Upper lobe of right lung (tissue), 1 donor: ENCODE measurements at regions not wholly inside any gene's neighbourhood (a gene's known extent, or its start where the extent isn't known, plus 50 kb on each side); places are given as distances from the start of the nearest gene placed in this dataset.
A peak's percentile ranks its signal among the peaks of the same experiment; 100 is the strongest.
"Not testable (repeated sequence)": the region's sequence is repeated elsewhere in the genome, so short reads cannot be mapped to it uniquely, and the experiment has no call there.

Source experiments
- ATAC-seq: fragments of 200-7000 bp; cut with Tn5 transposase; one replicate; pipeline ENCODE4 v1.9.1; 2020; ENCODE audit warnings: mild to moderate bottlenecking, moderate library complexity
- DNase-seq: peaks from one replicate; pipeline ENCODE4 v3.0.0-alpha.2; 2020
- H3K27ac ChIP-seq: fragments of 200-600 bp; one replicate; pipeline ENCODE4 v1.8.0; 2022
- H3K27me3 ChIP-seq: fragments of 200-600 bp; one replicate; pipeline ENCODE4 v1.8.0; 2022; ENCODE audit warnings: mild to moderate bottlenecking
- H3K36me3 ChIP-seq: fragments of 200-600 bp; one replicate; pipeline ENCODE4 v1.8.0; 2022
- H3K4me1 ChIP-seq: fragments of 200-600 bp; one replicate; pipeline ENCODE4 v1.8.0; 2022
- H3K4me3 ChIP-seq: fragments of 200-600 bp; one replicate; pipeline ENCODE4 v1.8.0; 2022; ENCODE audit warnings: mild to moderate bottlenecking
- H3K9me3 ChIP-seq: fragments of 200-600 bp; one replicate; pipeline ENCODE4 v1.8.0; 2022
- intact Hi-C: fragments of 100-400 bp; cut with DNase I; formaldehyde crosslinking; loops from one replicate; pipeline ENCODE4 v1.11.0; 2022
- TF ChIP-seq, protein P1 (sequence below): fragments of 200-600 bp; IDR thresholded peaks from one replicate; pipeline ENCODE4 v1.8.0; 2022; ENCODE audit warnings: antibody characterized with exemption
- donor health status: DM: no; HTN: yes; CAD: no; lungs with severe emphysema.

DNA sequence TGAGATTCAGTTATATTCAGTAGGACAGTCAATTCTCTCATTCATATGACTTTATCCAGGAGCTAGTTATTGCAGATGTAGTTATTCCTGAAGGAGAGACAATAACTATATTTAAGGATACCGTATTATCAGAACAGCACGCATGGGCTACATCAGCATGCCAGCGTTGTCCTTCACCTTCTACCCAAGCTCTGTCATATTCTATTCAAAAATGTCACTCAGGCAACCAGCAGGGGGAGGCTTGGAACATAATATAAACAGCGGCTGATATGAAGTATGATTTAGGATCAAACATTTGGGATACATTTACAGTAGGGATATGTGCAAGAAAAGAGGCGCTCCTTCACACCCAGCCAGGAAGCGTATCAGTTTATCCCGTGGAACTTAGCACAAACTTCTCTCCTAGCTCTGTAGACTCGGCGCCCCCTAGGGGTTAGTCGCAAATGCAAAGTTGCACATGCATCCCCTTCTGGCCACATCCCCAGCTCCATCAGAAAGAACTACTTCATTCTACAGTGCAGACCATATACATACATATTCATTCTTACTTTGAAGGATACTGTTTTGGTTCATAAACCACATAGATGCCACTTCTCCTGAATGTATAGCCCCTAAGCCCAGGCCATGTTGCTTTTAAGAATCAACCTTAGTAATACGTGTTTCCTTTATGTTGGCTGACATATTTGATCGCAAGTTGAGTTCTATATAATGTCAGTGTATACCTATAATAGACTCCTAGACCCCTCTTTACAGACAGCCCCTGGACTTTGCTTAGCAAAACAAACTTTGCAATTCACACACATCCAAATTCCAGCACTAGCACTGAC lies 759.4 kb downstream of the ADCYAP1 start:
- intact Hi-C loops = no loop called here
- no peaks in the 10 kb centered on the region for H3K4me1 ChIP-seq
- ATAC-seq (peak; percentile 91), DNase-seq (peak; percentile 85)
- TF ChIP-seq, protein P1, sequence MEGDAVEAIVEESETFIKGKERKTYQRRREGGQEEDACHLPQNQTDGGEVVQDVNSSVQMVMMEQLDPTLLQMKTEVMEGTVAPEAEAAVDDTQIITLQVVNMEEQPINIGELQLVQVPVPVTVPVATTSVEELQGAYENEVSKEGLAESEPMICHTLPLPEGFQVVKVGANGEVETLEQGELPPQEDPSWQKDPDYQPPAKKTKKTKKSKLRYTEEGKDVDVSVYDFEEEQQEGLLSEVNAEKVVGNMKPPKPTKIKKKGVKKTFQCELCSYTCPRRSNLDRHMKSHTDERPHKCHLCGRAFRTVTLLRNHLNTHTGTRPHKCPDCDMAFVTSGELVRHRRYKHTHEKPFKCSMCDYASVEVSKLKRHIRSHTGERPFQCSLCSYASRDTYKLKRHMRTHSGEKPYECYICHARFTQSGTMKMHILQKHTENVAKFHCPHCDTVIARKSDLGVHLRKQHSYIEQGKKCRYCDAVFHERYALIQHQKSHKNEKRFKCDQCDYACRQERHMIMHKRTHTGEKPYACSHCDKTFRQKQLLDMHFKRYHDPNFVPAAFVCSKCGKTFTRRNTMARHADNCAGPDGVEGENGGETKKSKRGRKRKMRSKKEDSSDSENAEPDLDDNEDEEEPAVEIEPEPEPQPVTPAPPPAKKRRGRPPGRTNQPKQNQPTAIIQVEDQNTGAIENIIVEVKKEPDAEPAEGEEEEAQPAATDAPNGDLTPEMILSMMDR = peak; percentile 73
- H3K4me3 ChIP-seq = no peak overlapping the region
- H3K36me3 ChIP-seq = no peaks in the 10 kb centered on the region
- H3K9me3 ChIP-seq = no peaks in the 10 kb centered on the region
- no peaks in the 10 kb centered on the region for H3K27me3 ChIP-seq
- H3K27ac ChIP-seq = no peak overlapping the region

GRCh38 chr18:1665079-1665478 lies 760.4 kb downstream of the ADCYAP1 start:
- ATAC-seq (no peak), DNase-seq (no peak)
- Histone ChIP-seq H3K4me1 (no peaks in the 10 kb centered on the region), H3K36me3 (no peaks in the 10 kb centered on the region), H3K9me3 (no peaks in the 10 kb centered on the region), H3K4me3 (no peak overlapping the region), H3K27ac (no peak overlapping the region), H3K27me3 (no peaks in the 10 kb centered on the region)
- TF ChIP-seq, protein P1 = no peak
- intact Hi-C loops = no loop called here

- intact Hi-C loops = no loop called here
- H3K4me3 ChIP-seq = no peak overlapping the region
- no peaks in the 10 kb centered on the region for H3K36me3 ChIP-seq
- H3K27me3 ChIP-seq = no peaks in the 10 kb centered on the region
- peaks cover 6% of the 10 kb centered on the region for H3K9me3 ChIP-seq
- DNase-seq (no peak), ATAC-seq (no peak)
- no peaks in the 10 kb centered on the region for H3K4me1 ChIP-seq
- TF ChIP-seq, protein P1 = no peak
- no peak overlapping the region for H3K27ac ChIP-seq
Observed at GRCh38 chr18:1668279-1668678, 763.6 kb downstream of the ADCYAP1 start.

DNA sequence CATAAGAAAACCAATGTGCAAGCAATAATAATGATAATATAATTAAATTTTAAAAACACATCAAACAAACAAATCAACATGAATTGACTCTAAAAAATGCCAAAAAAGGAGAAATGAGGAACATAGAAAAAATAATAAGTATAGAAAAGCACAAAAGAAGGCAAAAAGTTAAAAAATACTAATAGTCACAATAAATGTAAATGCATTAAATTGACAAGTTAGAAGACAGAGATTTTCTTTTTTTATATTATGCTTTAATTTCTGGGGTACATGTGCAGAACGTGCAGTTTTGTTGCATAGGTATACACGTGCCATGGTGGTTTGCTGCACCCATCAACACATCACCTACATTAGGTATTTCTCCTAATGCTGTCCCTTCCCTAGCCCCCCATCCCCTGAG lies 767.0 kb downstream of the ADCYAP1 start:
- H3K27me3 ChIP-seq, H3K27ac ChIP-seq, H3K4me1 ChIP-seq, H3K4me3 ChIP-seq, H3K36me3 ChIP-seq, ATAC-seq, H3K9me3 ChIP-seq, DNase-seq, intact Hi-C loops: not testable (repeated sequence)

- H3K27me3 ChIP-seq = no peaks in the 10 kb centered on the region
- intact Hi-C loops = no loop called here
- H3K9me3 ChIP-seq = peaks cover 6% of the 10 kb centered on the region
- H3K4me1 ChIP-seq = no peaks in the 10 kb centered on the region
- no peaks in the 10 kb centered on the region for H3K36me3 ChIP-seq
- H3K4me3 ChIP-seq = no peak overlapping the region
- no peak overlapping the region for H3K27ac ChIP-seq
- TF ChIP-seq, protein P1 = no peak
- ATAC-seq = no peak
- no peak for DNase-seq
Observed at GRCh38 chr18:1676387-1676786, 771.7 kb downstream of the ADCYAP1 start.

- Histone ChIP-seq H3K27ac (no peak overlapping the region), H3K27me3 (no peaks in the 10 kb centered on the region), H3K9me3 (no peaks in the 10 kb centered on the region), H3K36me3 (no peaks in the 10 kb centered on the region), H3K4me3 (no peak overlapping the region), H3K4me1 (no peaks in the 10 kb centered on the region)
- no peak for ATAC-seq
- TF ChIP-seq, protein P1 = no peak
- intact Hi-C loops = no loop called here
- no peak for DNase-seq
Observed at GRCh38 chr18:1680108-1680507, 775.4 kb downstream of the ADCYAP1 start.
